GM19043 (cell line): ENCODE measurements at regions not wholly inside any gene's neighbourhood (a gene's known extent, or its start where the extent isn't known, plus 50 kb on each side); places are given as distances from the start of the nearest gene placed in this dataset.
"Not testable (repeated sequence)": the region's sequence is repeated elsewhere in the genome, so short reads cannot be mapped to it uniquely, and the experiment has no call there.

Experiments
- ATAC-seq: cut with Tn5 transposase; IDR thresholded peaks from one replicate; pipeline ENCODE4 v1.9.1; 2021; ENCODE audit warnings: low read depth; ENCODE audit not compliant: unreplicated experiment

DNA sequence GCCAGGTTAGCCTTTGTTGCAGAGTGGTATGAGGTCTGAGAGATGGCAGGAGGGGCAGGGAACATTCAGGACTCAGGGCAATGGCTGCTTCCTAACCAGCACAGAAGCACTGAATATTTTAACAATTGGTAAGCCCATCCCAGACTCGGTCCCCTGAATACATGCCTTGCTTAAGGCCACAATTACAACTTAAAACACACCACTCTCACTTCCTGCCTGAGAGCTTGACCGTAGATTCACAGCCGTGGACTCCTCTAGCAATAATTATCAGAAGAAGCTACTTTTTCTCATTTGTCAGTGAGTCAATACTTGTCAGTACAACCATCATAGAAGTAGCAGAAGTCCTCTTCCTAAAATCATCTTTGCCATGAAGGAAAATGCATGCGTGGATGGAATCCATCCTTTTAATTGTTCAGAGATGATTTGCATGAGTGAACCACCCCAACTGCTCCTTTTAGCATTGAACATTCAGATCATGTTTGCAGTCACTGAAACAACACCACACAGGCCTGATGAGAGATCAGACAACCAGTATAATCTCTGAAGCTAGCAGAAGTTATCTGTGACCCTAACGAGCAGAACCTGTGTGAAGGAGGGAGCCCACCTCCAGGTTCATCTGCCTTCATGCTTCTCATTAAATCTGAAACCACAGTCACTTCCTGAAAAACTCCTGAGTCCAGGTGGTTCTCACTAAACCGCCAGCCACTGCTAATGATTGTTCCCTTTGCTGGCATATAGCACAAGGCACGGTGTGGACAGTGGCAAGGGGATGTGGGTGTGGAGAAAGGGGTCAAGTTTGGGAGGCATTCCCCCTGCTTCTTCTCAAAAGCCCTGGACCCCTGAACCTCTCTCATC lies 333.9 kb upstream of the CNR1 start:
- ATAC-seq = peak; percentile 58

DNA sequence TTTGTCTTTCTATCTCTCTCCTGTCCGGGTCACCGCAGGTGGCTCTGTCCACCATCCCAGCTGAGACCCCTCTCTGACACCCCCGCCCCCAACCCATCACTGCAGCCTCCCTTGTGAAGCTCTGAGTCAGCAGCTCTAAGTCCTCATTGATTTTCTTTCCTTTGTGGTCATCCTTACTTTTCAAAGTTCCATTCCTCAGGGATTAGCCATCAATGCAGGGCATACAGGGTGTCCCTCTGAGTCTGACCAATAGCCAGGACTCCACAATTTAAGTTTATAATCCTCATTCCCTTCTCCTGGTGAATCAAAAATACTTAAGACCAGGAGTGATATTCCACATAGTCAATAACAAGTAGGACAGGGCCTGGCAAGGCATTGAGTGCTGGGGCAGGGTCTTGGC lies 333.3 kb upstream of the CNR1 start:
- ATAC-seq = no peak

DNA sequence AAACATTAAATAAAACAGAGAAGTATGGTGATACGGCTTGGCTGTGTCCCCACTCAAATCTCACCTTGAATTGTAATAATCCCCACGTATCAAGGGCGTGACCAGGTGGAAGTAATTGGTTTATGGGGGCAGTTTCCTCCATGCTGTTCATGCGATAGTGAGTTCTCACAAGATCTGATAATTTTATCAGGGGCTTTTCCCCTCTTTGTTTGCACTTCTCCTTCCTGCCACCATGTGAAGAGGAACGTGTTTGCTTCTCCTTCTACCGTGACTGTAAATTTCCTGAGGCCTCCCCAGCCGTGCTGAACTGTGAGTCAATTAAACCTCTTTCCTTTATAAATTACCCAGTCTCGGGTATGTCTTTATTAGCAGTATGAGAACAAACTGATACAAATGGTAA lies 331.3 kb upstream of the CNR1 start:
- not testable (repeated sequence) for ATAC-seq

DNA sequence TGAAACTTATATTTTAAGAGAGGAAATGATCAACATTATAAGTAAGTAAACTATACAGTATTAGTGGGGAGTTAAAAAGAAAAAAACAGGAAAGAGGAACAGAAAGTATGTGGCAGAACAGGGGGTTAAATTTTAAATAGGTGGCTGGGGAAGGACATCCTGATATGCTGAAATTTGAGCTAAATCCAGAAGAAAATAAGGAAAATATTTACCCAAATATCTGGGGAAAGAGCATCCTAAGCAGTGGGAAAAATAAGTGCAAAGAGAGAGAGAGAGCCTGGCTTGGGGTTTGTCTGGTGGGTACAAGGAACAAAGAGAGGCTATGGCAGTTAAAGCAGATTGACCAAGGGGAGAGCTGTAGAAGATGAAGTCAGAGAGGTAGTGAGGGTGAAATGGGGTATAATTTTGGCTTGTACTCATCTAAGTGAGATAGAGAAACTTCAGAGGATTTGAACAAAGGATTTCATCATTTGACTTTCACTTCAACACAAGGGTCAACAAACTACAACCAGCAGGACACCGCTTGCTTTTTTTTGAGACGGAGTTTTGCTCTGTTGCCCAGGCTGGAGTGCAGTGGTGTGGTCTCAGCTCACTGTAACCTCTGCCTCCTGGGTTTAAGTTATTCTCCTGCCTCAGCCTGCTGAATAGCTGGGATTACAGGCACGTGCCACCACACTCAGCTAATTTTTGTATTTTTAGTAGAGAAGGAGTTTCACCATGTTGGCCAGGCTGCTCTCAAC lies 328.4 kb upstream of the CNR1 start:
- ATAC-seq = peak; percentile 63

DNA sequence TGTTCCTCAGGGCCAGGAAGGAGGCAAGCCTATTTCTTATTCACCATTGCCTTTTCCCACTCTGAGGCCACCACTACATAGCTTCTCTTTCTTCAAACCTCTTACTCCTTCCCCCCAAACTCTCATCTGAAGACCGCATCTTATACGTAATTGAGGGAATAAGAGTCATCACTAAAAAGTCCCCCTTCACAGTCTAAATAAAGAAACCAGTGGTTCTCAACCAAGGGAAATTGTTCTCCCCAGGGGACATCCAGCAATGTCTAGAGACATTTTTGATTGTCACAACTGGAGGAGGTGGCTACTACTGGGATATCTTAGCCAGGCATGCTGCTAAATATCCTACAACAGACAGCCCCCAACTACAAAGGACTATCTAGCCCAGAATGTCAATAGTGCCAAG lies 327.6 kb upstream of the CNR1 start:
- ATAC-seq = peak; percentile 24

DNA sequence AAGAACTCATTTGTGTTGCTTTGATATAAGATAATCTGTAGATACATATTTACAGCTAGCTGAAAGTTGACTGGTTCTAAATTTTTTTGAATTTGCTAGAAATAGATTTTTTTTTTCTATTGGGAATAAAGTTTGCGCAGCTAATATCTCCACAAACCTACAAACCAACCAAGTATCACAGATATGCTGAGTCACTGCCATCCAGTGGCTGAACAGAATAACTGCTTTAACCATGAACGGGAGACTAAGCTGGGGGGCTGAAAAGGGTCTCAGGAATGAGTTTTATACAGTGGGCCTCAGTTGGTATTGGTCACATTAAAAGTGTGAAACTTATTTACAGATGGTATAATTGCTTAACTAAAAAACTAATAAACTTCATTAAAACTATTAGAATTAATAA lies 326.7 kb upstream of the CNR1 start:
- no peak for ATAC-seq

DNA sequence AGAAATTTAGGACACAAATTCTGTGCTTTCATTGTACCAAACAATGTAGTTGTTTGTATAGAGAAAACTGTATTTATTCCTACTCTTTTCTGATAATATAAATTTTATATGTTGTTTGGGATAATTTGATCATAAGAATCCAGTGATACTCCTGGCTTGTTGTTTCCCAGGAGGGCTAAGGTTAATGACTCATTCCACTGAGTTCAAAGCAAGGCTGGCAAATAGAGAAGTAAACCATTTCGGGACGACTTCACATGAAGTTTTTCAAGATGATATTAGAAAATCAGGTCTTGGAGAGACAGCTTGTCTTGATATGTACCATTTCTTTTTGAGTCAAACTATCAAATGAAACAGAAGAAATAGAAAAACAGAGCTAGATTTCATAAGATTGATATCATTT lies 326.1 kb upstream of the CNR1 start:
- no peak for ATAC-seq

DNA sequence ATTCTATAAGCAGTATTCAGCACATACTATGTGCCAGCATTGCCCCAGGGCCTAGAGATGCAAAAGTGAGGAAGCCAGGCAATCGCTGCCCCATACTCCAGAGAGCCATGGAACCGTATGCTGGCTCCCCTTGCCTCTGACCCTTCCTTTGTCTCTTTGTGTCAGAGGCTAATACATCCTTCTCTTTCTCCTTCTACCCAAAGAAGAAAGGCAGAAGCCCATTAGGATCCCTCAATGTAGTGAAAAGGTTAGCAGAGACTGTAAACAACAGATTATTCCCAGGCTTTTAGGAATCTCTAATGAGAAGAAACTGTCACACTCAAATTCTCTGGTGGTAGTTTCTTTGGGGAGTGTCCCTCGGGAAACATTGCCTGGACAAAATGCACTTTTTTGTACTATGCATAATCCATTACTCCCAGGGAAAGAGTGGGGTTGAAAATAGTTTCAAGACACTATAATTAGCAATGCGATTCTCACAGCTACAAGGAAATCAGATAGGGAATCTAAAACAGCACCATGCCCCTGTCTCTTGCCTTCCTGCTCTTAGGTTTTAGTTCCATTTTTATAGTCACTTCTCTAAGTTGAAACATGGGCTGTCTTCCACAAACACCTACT lies 325.2 kb upstream of the CNR1 start:
- no peak for ATAC-seq

DNA sequence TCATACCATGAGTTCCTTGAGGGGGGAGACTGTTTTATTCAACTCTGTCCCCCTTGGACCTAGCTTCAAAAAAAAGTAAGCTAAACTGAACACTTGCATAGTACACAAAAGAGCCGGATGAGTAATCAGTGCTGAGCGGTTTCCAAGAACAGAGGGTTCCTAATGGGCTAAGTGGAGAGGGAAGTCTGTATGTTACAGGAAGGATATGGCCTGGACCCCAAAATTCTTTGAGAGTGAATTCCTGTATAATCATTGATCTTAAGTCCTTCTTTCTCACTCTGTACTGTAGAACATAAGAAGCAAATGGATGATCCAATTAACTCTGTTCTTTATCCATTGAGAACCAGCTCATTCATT lies 324.7 kb upstream of the CNR1 start:
- ATAC-seq = no peak

DNA sequence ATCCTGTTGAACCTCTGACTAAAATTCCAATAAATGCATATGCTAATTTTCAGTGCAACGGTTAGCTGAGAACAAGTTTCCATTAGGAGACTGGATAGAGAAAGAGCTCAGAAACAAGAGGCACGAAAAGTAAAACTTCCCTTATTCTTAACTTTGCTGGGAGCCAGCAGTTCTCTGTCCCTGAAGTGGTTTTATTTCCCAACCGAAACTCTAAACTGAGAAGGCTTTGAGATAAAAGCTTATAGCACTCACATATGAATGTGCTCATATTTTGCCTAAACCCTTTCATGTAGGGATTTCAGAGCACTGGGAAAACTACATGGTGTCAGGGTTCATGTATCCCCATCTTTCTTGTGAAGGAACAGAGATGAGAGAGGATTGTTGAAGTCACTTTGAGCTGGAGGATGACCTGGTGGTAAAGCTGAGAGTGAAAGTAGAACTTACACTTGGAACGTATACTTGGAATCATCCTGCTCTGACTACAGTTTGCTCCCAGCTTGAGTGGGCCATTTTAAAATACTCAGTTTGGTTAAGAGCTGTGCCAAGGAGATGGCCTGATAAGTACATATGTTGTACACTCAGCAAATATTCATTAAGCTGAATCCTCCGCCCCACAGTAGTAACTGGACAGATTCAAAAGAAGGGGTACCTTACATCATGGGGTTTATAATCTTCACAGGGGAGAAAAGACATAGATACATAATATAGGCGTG lies 324.2 kb upstream of the CNR1 start:
- no peak for ATAC-seq

DNA sequence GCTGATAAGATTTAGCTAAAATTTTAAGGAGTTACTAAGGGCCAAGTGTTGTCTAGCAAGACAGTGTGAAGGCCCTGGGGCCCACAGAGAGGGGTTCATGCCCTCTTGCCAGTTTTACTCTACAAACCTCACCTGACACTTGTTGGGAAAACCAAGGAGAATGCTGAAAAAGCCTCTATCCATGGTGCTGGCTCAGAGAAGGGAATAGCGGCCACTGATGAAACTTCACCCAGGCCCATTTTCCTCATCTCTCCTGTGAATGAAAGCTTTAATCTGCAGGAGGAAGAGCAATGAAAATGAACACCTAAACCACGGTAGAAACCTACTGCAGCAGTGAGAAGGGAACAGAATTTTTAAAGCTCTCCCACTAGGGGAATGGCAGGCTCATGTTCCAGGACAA lies 317.3 kb upstream of the CNR1 start:
- no peak for ATAC-seq

DNA sequence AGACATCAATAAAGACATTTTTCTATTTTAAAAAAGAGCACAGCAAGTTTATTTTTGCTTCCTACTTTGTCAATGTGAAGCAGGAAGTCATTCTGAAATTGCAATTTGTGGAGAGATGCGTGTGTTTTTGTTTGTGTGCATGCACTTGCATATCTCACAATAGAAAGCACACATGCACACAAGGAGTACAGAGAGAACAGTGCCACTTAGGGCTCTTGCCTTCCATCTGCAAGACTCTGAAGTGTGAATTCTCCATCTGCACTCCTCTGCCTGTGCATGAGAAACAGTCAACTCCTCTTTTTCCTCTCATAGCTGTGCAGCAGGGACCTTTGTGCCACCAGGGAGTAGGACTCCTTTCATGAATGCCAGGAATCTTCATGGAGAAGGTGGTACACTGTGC lies 316.3 kb upstream of the CNR1 start:
- no peak for ATAC-seq

DNA sequence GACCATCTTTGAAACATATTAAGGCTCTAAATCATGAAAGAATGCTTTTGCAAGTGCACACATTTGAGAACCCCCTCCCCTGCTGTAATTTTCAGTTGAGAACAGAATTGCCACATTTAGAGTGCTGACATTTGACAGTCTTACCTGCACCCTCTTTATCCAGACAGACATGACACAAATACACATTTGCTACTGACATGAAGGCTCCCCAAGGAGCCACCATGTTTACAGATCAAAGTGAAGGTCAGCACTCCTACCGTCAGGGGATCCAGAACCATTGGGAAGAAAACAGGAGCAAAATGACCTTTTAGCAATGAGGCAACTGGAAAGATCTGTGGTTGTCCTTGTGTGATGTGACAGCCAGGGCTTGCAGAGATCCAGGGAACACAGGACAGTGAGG lies 315.4 kb upstream of the CNR1 start:
- no peak for ATAC-seq

DNA sequence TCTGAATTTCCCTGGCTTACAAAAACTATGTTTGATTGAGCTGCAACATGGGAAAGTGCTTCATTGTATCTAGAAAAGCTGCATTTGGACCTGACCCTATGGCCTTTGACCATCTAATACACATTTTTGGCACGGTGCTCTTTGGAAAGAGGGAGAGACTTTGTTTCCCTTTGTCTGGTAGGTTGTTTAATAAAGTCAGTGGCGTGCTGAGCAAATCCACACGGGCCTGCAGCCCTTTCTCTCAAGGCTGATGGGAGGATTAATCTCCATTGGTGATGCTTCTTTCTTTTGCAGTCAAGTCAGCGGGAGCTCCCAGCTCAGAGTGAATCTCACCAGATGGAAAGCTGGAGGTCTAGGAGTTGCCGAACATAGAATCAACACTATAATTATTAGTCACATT lies 314.7 kb upstream of the CNR1 start:
- ATAC-seq = no peak

DNA sequence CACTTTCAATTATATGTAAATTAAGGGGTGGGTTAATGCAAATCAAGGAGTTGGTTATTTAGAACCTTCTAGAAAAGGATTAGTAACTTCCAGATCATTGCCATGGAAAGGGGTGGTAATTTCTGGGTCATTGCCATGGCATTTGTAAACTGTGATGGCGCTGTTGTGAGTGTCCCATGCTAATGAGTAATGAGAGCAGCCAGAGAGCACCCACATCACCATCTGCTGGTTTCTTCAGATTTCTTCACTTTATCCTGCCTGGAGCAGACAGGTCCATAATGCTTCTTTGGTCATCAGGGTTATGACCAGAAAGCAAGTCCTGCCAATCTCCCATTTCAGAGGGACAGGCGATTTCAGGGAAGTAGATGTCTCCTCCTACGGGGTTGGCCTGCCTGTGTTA lies 311.3 kb upstream of the CNR1 start:
- ATAC-seq = no peak

DNA sequence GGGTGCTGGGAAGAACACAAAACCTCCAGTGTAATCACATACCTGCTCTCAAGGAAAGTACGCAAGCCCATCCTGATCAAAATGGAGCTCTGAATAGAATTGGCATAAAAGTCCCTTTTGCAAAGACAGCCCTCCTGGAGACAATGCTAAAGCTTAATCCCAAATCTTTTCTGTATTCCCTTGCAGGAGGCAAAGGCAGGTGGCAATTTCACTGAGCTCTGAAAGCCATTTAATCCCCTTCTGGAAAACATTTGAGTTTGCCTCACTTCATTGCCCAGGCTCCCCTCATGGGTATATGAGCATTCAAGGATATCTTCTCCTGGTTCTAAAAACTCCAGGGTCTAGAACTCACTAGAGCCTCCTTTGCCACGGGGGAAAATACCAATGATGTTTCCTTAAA lies 310.2 kb upstream of the CNR1 start:
- ATAC-seq = no peak

DNA sequence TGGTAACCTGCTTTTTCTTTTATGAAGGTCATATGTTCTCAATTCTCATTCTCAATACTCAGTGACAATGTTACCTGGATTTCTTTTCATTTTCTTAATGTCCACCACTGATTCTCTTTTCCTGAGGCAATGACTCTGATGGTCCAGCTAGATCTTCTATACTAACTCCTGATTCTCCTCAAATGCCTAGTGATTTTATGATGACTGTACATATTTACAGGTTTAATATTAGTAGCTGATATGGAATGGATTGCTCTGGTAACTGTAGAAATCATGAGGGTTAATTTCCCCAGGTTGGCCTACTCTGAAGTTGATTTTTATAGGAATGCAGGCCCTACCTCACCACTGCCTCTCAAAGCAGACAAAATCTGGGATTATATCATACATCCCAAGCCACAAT lies 308.6 kb upstream of the CNR1 start:
- no peak for ATAC-seq

DNA sequence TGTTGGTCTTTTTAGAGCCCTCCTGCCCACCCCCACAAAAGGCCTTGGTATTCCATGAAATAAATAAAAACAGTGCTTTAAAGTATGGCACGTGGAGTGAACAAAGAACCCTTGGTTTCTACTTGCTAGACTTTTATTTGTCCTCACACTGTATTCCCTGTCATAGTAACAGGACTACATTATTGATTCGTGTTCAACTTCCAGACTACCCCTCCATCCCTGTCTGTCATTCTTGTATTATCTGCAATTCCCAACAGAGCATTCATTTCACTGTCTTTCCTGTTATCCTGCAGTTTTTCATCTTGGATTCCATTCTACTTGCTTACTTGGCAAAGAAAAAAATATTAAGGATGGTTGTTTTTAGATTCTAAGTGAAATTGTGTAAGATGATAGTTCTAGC lies 307.4 kb upstream of the CNR1 start:
- no peak for ATAC-seq

DNA sequence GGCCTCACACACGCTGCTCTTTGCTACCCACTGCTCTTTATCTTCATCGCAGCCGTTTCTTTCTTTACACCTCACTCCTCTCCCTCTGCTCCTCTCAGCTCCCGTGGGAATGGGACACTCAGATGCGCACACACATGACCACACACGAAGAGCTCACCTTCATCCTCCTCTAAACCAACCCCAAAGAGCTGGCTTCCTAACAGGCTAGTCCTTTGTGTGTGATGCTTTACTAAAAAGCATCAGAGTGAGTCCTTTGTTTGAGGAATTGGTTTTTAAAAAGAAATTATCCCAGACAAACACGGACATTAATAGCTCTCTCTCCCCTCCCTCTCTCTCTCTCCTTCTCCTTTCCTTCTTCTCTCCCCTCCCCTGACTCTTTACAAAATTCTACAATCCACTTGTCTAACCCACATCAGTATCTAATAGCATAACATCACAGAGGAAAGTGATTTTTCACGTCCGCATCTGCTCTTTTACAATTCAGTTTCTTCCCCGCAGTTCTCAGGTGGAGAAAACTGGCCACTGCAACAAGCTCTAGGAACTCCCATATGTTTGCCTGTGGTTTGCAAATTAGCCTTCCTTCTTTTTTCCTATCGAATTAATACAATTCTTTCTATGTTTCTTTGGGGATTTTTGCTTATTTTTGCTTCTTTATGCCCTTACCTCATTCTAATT lies 306.8 kb upstream of the CNR1 start:
- ATAC-seq = no peak

DNA sequence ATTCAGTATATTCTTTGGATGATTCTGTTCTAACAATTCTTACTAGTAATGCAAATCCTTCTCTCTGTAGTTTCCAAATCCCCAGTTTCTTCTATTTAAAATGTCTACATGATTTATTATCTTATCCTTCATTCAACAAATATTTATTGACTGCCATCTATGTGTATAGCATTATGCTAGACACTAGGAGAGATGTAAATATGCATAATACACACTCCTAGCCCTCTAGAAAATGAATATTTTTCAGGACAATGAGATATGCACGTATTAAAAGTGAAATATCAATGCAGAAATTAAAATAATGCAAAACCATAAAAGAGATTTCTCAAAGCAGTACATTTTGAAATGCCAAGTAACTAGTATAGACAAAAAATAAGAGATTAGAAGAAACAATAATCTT lies 293.5 kb upstream of the CNR1 start:
- ATAC-seq = no peak

DNA sequence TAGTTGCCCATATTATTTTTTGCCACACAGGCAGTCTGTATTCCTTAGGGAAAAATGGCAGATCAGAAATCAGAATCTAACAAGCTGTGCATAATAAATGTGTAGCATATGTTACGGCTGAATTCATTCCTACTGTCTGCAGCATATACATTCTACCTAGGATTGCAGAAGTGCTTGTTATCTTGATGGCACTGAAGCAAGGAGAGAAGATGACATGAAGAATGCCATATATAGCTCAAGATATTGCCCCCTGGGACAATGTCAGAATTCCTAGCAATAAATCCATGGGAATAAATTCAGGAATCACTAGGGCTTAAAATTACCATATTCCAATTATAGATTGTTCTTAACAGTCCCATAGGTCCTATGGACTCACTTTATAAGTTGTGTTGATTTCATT lies 293.0 kb upstream of the CNR1 start:
- no peak for ATAC-seq
